Naive thymus-derived CD4-positive, alpha-beta T cell (primary cell): ENCODE measurements at regions not wholly inside any gene's neighbourhood (a gene's known extent, or its start where the extent isn't known, plus 50 kb on each side); places are given as distances from the start of the nearest gene placed in this dataset.

Experiments used
- ATAC-seq: fragments of 150-1000 bp; cut with Tn5 transposase; 2 replicates; pipeline ENCODE4 v1.10.0; 2021; ENCODE audit warnings: mild to moderate bottlenecking, moderate library complexity
- CTCF ChIA-PET: fragments of 350-600 bp; sonication (Branson Sonifier 250); formaldehyde crosslinking; loops from one replicate; lab custom pipeline; 2021; ENCODE audit warnings: antibody characterized with exemption; lab: Charles Lee
- POLR2A ChIA-PET: fragments of 350-600 bp; sonication (Branson Sonifier 250); formaldehyde crosslinking; loops from one replicate; lab custom pipeline; 2021; ENCODE audit warnings: antibody characterized with exemption, inconsistent platforms; lab: Charles Lee
- DNase-seq, 9 donors: peaks; one replicate each; pipeline versions ENCODE4 v3.0.0 to v3.0.0-alpha.2; 2020 to 2022; ENCODE audit warnings: mixed read lengths in 1 of 9
- H3K27ac ChIP-seq: one replicate; pipeline ENCODE4 v1.7.0; 2013; ENCODE audit warnings: mild to moderate bottlenecking, low read depth, low read length, moderate library complexity
- H3K27me3 ChIP-seq, 2 donors: one replicate each; pipeline ENCODE4 v1.7.0; 2013; ENCODE audit warnings: low read length in 2 of 2, mild to moderate bottlenecking in 2 of 2, moderate library complexity in 2 of 2; ENCODE audit not compliant: control insufficient read depth in 2 of 2, insufficient read depth in 2 of 2
- H3K36me3 ChIP-seq, 3 experiments: 1 replicate in 2 of 3; 2 replicates in 1 of 3; pipeline ENCODE4 v1.7.0; 2013; ENCODE audit warnings: low read length in 3 of 3, mild to moderate bottlenecking in 3 of 3, moderate library complexity in 1 of 3; ENCODE audit not compliant: insufficient read depth in 3 of 3, control insufficient read depth in 2 of 3
- H3K4me1 ChIP-seq, 2 donors: one replicate each; pipeline ENCODE4 v1.7.0; 2013; ENCODE audit warnings: low read length in 2 of 2, mild to moderate bottlenecking in 2 of 2, moderate library complexity in 1 of 2; ENCODE audit not compliant: control insufficient read depth in 2 of 2, insufficient read depth in 2 of 2
- H3K4me3 ChIP-seq: 2 replicates; pipeline ENCODE4 v1.7.0; 2013; ENCODE audit warnings: mild to moderate bottlenecking, low read length
- H3K9me3 ChIP-seq, 3 experiments: 1 replicate in 2 of 3; 2 replicates in 1 of 3; pipeline ENCODE4 v1.7.0; 2013; ENCODE audit warnings: low read length in 3 of 3; ENCODE audit not compliant: control insufficient read depth in 2 of 3
- H3K27ac Mint-ChIP-seq, 9 donors: one replicate each; pipeline ENCODE4 v1.8.0; 2020 to 2022; ENCODE audit warnings: mixed read lengths in 9 of 9, mild to moderate bottlenecking in 8 of 9, moderate library complexity in 5 of 9, inconsistent platforms in 2 of 9
- H3K27me3 Mint-ChIP-seq, 5 donors: one replicate each; pipeline ENCODE4 v1.8.0; 2021 to 2022; ENCODE audit warnings: mixed read lengths in 5 of 5, mild to moderate bottlenecking in 1 of 5
- H3K36me3 Mint-ChIP-seq, 5 donors: one replicate each; pipeline ENCODE4 v1.8.0; 2020 to 2022; ENCODE audit warnings: mixed read lengths in 5 of 5, mild to moderate bottlenecking in 3 of 5, inconsistent platforms in 1 of 5
- H3K4me1 Mint-ChIP-seq, 7 donors: one replicate each; pipeline ENCODE4 v1.8.0; 2020 to 2022; ENCODE audit warnings: mixed read lengths in 7 of 7, mild to moderate bottlenecking in 3 of 7, inconsistent platforms in 1 of 7
- H3K4me3 Mint-ChIP-seq, 10 donors: one replicate each; pipeline ENCODE4 v1.8.0; 2020 to 2022; ENCODE audit warnings: mild to moderate bottlenecking in 10 of 10, mixed read lengths in 10 of 10, moderate library complexity in 6 of 10, inconsistent platforms in 2 of 10
- H3K9me3 Mint-ChIP-seq, 11 donors: one replicate each; pipeline ENCODE4 v1.8.0; 2020 to 2022; ENCODE audit warnings: mixed read lengths in 11 of 11, mild to moderate bottlenecking in 4 of 11, inconsistent platforms in 1 of 11, moderate library complexity in 1 of 11
- intact Hi-C, 2 donors: fragments of 100-400 bp; cut with micrococcal nuclease; formaldehyde crosslinking; loops; one replicate each; pipeline ENCODE4 v1.15.1; 2023

DNA sequence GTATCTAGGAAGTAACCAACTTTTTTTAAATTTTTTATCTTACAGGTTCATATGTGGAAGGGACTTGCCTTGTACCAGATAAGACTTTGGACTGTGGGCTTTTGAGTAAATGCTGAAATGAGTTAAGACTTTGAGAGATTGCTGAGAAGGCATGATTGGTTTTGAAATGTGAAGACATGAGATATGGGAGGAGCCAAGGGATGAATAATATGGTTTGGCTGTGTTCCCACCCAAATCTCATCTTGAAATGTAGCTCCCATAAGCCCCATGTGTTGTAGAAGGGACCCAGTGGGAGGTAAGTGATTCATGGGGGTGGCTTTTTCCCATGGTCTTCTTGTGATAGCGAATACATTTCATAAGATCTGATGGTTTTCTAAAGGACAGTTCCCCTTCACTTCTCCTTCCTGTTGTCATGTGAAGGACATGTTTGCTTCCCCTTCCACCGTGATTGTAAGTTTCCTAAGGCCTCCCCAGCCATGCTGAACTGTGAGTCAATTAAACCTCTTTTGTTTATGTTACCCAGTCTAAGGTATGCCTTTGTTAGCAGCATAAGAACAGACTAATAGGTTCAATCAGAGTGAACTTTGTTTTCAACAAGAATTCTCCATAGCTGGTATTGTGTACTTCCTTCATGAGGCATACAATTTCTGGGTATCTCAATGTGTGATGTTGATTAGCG is 535.6 kb upstream of the MEF2C start:
- H3K27ac Mint-ChIP-seq: no peak overlapping the region
- peaks cover 0 to 5% (median 0%) of the 10 kb centered on the region in 5 donors for H3K36me3 Mint-ChIP-seq
- no peak overlapping the region for H3K4me3 Mint-ChIP-seq
- H3K27me3 Mint-ChIP-seq: peaks cover 0 to 8% (median 0%) of the 10 kb centered on the region in 5 donors
- no peaks in the 10 kb centered on the region for H3K4me1 Mint-ChIP-seq
- no peaks in the 10 kb centered on the region for H3K27me3 ChIP-seq
- no peaks in the 10 kb centered on the region for H3K4me1 ChIP-seq
- intact Hi-C loops: no loop called here
- no peaks in the 10 kb centered on the region for H3K9me3 ChIP-seq
- no peaks in the 10 kb centered on the region for H3K36me3 ChIP-seq
- peaks cover 0 to 26% (median 2%) of the 10 kb centered on the region in 11 donors for H3K9me3 Mint-ChIP-seq
- ChIA-PET POLR2A (no interaction called here), CTCF (no interaction called here)
- no peak overlapping the region for H3K27ac ChIP-seq
- no peak for DNase-seq
- no peak overlapping the region for H3K4me3 ChIP-seq
- peak; percentile 54 for ATAC-seq

DNA sequence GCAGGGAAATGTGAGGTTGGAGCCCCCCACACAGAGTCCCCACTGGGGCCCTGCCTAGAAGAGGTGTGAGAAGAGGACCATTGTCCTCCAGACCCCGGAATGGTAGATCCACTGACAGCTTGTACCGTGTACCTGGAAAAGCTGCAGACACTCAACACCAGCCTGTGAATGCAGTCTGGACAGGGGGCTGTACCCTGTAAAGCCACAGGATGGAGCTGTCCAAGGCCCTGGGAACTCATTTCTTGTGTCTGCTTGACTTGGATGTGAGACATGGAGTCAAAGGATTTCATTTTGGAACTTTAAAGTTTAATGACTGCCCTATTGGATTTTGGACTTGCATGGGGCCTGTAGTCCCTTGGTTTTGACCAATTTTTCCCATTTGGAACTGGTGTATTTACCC is 535.0 kb upstream of the MEF2C start:
- intact Hi-C loops: no loop called here
- Histone ChIP-seq H3K27ac (no peak overlapping the region), H3K4me1 (no peaks in the 10 kb centered on the region), H3K36me3 (no peaks in the 10 kb centered on the region), H3K4me3 (no peak overlapping the region), H3K27me3 (no peaks in the 10 kb centered on the region), H3K9me3 (no peaks in the 10 kb centered on the region)
- H3K27me3 Mint-ChIP-seq: peaks cover 0 to 8% (median 0%) of the 10 kb centered on the region in 5 donors
- ChIA-PET CTCF (no interaction called here), POLR2A (no interaction called here)
- DNase-seq: no peak
- no peak overlapping the region for H3K27ac Mint-ChIP-seq
- H3K36me3 Mint-ChIP-seq: peaks cover 0 to 5% (median 0%) of the 10 kb centered on the region in 5 donors
- no peak for ATAC-seq
- peaks cover 0 to 23% (median 0%) of the 10 kb centered on the region in 11 donors for H3K9me3 Mint-ChIP-seq
- no peaks in the 10 kb centered on the region for H3K4me1 Mint-ChIP-seq
- H3K4me3 Mint-ChIP-seq: no peak overlapping the region

DNA sequence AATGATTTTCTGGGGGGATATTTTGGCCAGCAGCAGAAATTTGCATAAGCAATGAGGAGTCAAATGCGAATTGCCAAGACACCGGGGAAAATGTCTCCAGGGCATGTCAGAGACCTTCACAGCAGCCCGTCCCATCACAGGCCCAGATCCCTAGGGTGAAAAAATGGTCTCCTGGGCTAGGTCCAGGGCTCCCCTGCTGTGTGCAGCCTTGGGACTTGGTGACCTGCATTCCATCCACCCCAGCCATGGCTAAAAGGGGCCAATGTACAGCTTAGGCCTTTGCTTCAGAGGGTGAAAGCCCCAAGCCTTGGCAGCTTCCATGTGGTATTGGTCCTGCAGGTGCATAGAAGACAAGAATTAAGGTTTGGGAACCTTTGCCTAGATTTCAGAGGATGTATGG is 534.5 kb upstream of the MEF2C start:
- Mint-ChIP-seq H3K27me3 (peaks cover 0 to 6% (median 0%) of the 10 kb centered on the region in 5 donors), H3K27ac (no peak overlapping the region), H3K4me3 (no peak overlapping the region), H3K4me1 (no peaks in the 10 kb centered on the region), H3K9me3 (peaks cover 0 to 18% (median 0%) of the 10 kb centered on the region in 11 donors), H3K36me3 (peaks cover 0 to 5% (median 0%) of the 10 kb centered on the region in 5 donors)
- Histone ChIP-seq H3K4me3 (no peak overlapping the region), H3K9me3 (no peaks in the 10 kb centered on the region), H3K27me3 (no peaks in the 10 kb centered on the region), H3K36me3 (no peaks in the 10 kb centered on the region), H3K4me1 (no peaks in the 10 kb centered on the region), H3K27ac (no peak overlapping the region)
- CTCF ChIA-PET: no interaction called here
- DNase-seq: no peak
- POLR2A ChIA-PET: no interaction called here
- intact Hi-C loops: no loop called here
- no peak for ATAC-seq

DNA sequence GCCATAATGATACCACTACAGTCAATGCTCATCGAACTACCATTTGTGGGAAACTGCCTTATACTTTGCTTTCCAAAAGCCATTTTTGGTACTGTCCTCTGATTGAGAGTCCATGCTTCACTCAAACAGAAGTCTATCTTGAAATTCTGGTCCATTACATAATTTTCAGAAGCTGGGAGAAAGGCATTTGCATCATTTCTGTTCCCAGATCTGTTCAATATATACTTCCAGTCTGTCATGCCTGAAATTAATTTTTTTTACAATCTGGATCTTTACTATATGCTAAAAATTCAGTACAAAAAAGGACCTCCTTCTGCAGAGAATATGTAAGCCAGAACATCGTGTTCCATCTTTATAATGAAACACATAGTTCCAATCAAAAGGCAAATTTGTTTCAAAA is 528.9 kb upstream of the MEF2C start:
- intact Hi-C loops: no loop called here
- CTCF ChIA-PET: no interaction called here
- H3K27me3 Mint-ChIP-seq: no peaks in the 10 kb centered on the region

DNA sequence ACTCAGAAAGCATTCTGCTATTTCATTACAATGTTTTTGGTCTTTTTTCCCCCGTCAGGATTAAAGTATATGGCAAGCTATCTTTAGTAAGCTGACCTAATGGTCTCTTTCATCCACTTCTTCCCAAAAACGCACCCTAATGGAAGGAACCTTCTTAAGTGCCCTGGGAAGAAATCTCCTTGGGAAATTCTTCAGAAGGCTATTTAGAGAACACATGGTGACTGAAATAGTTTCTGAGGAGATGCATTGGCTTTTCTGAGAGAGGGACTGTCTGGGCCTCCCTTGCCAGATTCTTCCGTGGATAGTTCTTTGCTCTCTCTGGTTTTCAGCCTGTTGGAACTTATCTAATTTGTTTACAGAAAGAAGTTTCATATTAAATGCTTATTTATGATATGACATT is 524.1 kb upstream of the MEF2C start:
- intact Hi-C loops: no loop called here
- H3K27me3 ChIP-seq: no peaks in the 10 kb centered on the region
- H3K4me3 ChIP-seq: no peak overlapping the region
- H3K36me3 ChIP-seq: no peaks in the 10 kb centered on the region
- H3K27ac Mint-ChIP-seq: no peak overlapping the region
- H3K9me3 Mint-ChIP-seq: peaks cover 0 to 5% (median 0%) of the 10 kb centered on the region in 11 donors
- no peak overlapping the region for H3K4me3 Mint-ChIP-seq
- ATAC-seq (no peak), DNase-seq (no peak)
- no peaks in the 10 kb centered on the region for H3K36me3 Mint-ChIP-seq
- POLR2A ChIA-PET: no interaction called here
- H3K4me1 Mint-ChIP-seq: no peaks in the 10 kb centered on the region
- no peaks in the 10 kb centered on the region for H3K4me1 ChIP-seq
- H3K27me3 Mint-ChIP-seq: no peaks in the 10 kb centered on the region
- H3K27ac ChIP-seq: no peak overlapping the region
- CTCF ChIA-PET: no interaction called here
- no peaks in the 10 kb centered on the region for H3K9me3 ChIP-seq

More for the DNA sequence above, 528.9 kb upstream of the MEF2C start:
- Histone ChIP-seq H3K4me1 (no peaks in the 10 kb centered on the region), H3K4me3 (no peak overlapping the region), H3K36me3 (no peaks in the 10 kb centered on the region), H3K9me3 (no peaks in the 10 kb centered on the region), H3K27me3 (no peaks in the 10 kb centered on the region), H3K27ac (no peak overlapping the region)
- DNase-seq (no peak), ATAC-seq (no peak)
- H3K4me1 Mint-ChIP-seq: no peaks in the 10 kb centered on the region
- peaks cover 0 to under 1% (median 0%) of the 10 kb centered on the region in 5 donors for H3K36me3 Mint-ChIP-seq
- POLR2A ChIA-PET: no interaction called here
- no peak overlapping the region for H3K4me3 Mint-ChIP-seq
- no peak overlapping the region for H3K27ac Mint-ChIP-seq
- H3K9me3 Mint-ChIP-seq: peaks cover 0 to 5% (median 0%) of the 10 kb centered on the region in 11 donors

DNA sequence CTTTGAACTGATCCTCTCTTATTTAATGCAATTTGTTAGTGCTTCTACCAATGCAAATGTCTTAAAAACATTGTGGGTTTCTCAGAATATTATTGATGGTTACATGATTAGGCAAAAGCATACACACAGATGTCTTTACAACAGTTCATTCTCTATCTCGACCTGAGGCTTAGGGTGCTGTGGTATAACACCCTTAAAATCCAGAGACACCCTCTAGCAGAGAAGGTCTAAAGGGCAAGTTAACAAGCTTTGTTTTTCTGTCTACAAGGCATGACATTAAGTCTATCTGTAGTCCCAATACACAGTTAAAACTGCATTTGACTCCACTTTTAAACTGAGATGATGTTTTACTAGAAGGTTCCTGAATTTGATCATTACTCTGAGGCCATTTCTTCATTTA is 518.7 kb upstream of the MEF2C start:
- Histone ChIP-seq H3K27ac (no peak overlapping the region), H3K4me3 (no peak overlapping the region), H3K9me3 (no peaks in the 10 kb centered on the region), H3K4me1 (no peaks in the 10 kb centered on the region), H3K27me3 (no peaks in the 10 kb centered on the region), H3K36me3 (no peaks in the 10 kb centered on the region)
- intact Hi-C loops: no loop called here
- Mint-ChIP-seq H3K27ac (no peak overlapping the region), H3K4me1 (peaks cover 0 to 5% (median 4%) of the 10 kb centered on the region in 7 donors), H3K9me3 (peaks cover 0 to 5% (median 0%) of the 10 kb centered on the region in 11 donors), H3K36me3 (no peaks in the 10 kb centered on the region), H3K4me3 (no peak overlapping the region), H3K27me3 (no peaks in the 10 kb centered on the region)
- no peak for ATAC-seq
- POLR2A ChIA-PET: no interaction called here
- CTCF ChIA-PET: no interaction called here
- DNase-seq: no peak

DNA sequence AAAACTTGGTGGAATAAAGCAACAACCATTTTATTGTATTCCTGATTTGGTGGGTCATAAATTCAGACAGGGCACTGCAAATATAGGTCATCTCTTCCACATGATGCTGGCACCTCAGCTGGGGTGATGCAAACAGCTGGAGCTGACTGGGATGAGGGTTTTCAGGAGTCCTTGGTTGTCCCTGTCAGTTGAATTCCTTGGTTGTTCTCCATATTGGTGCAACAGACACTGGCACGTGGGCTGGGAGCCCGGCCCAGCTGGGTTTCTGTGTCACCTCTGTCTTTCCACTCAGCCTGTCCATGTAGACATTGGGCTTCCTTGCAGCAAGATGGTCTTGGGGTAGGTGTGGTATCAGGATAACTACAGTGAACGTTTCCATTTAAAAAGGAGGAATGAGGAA is 518.0 kb upstream of the MEF2C start:
- ATAC-seq (no peak), DNase-seq (no peak)
- no peaks in the 10 kb centered on the region for H3K27me3 ChIP-seq
- POLR2A ChIA-PET: no interaction called here
- H3K4me1 Mint-ChIP-seq: peaks cover 0 to 10% (median 4%) of the 10 kb centered on the region in 7 donors
- H3K27me3 Mint-ChIP-seq: no peaks in the 10 kb centered on the region
- no peak overlapping the region for H3K4me3 ChIP-seq
- no peaks in the 10 kb centered on the region for H3K9me3 ChIP-seq
- no peaks in the 10 kb centered on the region for H3K36me3 Mint-ChIP-seq
- H3K27ac Mint-ChIP-seq: no peak overlapping the region
- H3K9me3 Mint-ChIP-seq: peaks cover 0 to 5% (median 0%) of the 10 kb centered on the region in 11 donors
- CTCF ChIA-PET: no interaction called here
- intact Hi-C loops: no loop called here
- H3K4me3 Mint-ChIP-seq: no peak overlapping the region
- H3K27ac ChIP-seq: no peak overlapping the region
- H3K4me1 ChIP-seq: no peaks in the 10 kb centered on the region
- H3K36me3 ChIP-seq: no peaks in the 10 kb centered on the region
